Stimulated activated CD4-positive, alpha-beta T cell treated with anti-CD3 and anti-CD28 coated beads, TNF-alpha, amount 100 ng/mL, for 24 hours (primary cell): ENCODE measurements at regions not wholly inside any gene's neighbourhood (a gene's known extent, or its start where the extent isn't known, plus 50 kb on each side); places are given as distances from the start of the nearest gene placed in this dataset.
A peak's percentile ranks its signal among the peaks of the same experiment; 100 is the strongest.
"Not testable (repeated sequence)": the region's sequence is repeated elsewhere in the genome, so short reads cannot be mapped to it uniquely, and the experiment has no call there.

Experiments used
- DNase-seq, 3 experiments: peaks; one replicate each; pipeline ENCODE4 v3.0.0-alpha.2; 2020; ENCODE audit warnings: low read depth in 3 of 3

GRCh38 chr12:67455236-67455635 lies 186.1 kb downstream of the CAND1 start:
- no peak for DNase-seq

GRCh38 chr12:67456431-67456901 lies 187.3 kb downstream of the CAND1 start:
- no peak for DNase-seq

- DNase-seq: no peak
These were observed 188.0 kb downstream of the CAND1 start for GRCh38 chr12:67457136-67457535.

DNA sequence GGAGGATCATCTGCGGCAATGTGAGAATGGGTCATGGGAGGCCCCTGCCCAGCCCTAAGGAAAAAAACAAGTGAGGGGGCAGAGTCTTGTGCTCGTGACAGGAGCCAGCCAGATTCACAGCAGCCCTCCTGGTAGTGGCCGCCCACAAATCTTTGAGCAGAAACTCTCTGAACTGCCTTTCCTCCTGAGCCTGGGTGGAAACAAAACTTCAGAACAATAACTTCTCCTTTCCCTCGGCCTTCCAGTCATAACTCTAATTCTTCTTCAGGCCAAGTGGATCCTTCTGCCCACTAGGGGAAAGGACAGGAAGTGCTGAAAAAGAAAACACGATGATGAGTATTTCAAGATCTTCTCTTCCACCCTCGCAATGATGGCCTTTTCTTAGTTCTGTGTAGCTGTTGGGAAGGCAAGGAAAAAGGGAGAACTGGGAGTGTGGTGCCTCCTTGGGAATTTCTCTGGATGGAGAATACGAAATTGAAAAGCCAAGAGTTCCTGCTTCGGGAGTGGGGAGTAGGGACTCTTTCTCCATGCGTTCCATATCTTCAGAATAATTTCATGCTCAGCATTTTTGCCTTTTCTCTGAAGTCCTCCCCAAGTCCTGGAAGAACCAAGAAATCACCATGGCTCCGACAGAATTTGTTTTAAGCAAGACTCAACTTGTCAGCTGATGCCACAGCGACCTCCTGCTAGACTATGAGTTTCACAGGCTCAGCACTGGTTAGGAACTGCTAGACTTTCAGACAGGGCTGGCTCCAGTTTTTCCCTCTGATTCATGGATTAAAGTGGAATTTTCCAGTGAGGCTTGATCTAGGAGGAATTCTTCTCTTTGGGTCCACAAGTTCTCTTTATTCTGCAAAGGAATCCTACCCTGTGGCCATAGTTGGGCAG lies 188.9 kb downstream of the CAND1 start:
- no peak for DNase-seq

DNA sequence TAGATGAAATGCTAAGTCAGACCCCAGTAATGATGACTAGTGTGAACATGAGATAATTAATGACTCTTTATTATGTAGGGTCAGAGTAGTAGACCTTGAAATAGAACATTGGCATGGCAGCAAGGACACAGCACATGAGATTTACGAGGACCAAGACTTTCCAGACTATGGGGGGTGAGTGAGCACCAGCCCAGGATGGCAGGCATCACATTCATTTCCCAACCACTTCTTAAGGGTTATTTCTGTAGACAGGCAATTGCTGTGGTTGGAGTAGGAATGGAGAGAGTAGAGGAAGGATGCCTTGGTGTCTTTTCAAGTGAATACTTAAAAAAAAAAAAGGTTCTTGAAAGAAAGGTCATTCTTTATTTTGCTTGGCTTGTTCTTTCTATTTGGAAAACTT lies 189.4 kb upstream of the DYRK2 start:
- no peak for DNase-seq

DNA sequence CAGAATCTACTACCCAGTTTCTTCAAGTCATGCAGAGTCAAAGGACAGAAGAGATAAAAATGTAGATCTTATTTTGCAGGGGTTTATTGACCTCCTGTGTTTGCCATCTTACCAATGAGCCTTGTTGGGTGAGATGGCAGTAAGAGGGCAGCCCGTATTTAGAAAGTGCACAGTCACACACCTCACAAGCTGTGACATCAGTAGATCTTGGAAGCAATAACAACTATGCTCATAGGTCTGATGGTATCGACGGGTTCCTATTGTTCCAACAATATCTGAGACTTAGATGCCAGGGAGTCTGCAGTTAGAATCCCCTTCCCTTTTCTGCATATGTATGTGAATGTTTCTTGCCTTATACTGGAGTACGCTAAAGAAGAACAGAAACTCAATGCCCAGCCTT lies 189.0 kb upstream of the DYRK2 start:
- no peak for DNase-seq

GRCh38 chr12:67460388-67460787 lies 188.2 kb upstream of the DYRK2 start:
- no peak for DNase-seq

DNA sequence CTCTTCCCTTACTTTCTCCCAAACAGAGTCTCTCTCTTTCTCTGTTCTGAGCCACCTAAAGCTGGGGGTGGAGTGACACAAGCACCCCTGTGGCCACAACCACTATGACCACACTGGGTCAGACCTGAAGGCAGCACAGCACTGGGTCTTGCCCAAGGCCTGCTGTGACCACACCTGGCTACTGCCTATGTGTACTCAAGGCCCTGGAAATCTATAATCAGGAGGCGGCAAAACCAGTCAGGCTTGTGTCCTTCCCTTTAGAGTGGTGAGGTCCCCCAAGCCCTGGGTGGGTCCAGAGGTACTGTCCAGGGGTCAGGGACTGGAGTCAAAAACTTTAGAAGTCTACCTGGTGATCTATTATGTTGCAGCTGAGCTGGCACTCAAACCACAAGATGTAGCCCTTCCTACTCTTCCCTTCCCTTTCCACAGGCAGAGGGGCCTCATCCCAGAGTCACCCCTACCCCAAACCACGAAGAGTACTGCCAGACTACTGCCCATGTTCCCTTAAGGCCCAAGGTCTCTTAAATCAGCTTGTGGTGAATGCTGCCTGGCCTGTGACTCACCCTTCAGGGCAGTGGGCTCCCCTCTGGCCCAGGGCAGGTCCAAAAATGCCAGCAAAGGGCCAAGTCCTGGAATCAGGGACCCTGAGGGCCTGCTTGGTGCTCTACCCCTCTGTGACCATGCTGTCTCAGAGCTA lies 179.8 kb upstream of the DYRK2 start:
- DNase-seq: no peak

- DNase-seq: no peak
These were observed 178.9 kb upstream of the DYRK2 start for GRCh38 chr12:67469666-67470065.

- no peak for DNase-seq
These were observed 176.7 kb upstream of the DYRK2 start for GRCh38 chr12:67471810-67472209.

DNA sequence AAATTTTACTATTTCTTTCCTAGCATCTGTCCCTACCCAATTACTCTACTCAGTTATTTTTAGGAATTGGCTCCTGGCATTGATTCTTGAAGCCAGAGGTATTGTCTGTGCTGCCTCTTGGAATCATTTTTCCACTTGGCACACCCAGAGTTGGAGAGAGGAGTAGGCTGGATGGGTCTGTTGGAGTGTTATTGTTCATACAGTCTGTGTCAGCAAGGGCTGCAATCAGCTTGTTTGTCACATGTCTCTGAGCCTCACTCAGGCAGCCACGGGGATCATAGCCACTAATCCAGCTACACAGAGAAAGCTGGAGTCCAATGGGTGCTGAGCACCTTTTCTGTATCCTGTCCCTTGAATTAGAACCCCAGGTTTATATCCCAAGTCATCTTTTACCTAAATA lies 176.0 kb upstream of the DYRK2 start:
- no peak for DNase-seq

DNA sequence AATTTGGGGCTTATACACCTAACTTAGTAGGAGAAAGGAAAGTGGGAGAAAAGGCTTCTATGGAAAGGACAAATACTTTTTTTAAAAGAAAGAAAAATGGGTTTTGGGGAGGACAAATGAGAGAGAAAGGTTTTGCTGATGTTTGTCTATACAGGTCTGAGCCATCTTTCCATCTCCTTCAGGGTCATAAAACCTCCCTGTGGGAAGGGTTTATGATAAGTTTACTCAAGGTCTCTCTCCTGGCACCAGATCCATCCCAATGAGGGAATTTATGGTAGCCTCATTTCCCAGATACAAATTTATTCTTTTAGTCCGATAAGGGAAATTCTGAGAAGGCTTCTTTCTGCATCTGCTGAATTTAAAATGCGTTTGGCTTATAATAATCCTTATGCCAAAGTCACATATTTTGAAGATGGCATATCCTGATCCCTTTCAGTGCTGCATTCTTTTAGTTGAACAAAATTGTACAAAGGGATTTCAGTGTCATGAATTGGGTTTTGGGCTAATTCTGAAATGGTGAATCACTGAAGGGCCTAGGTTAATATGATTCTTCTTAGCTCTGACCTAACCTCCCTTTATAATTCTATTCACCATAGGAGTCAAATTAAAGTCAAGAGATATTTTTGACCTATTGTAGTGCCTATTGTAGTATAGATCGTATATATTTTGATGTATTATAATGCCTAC lies 173.5 kb upstream of the DYRK2 start:
- DNase-seq: no peak

- DNase-seq: no peak
These were observed 172.8 kb upstream of the DYRK2 start for GRCh38 chr12:67475725-67476124.

GRCh38 chr12:67477681-67478265 lies 170.8 kb upstream of the DYRK2 start:
- no peak for DNase-seq

- peak; percentile 16 to 41 (median 24) for DNase-seq
These were observed 165.5 kb upstream of the DYRK2 start for GRCh38 chr12:67482751-67483661.

DNA sequence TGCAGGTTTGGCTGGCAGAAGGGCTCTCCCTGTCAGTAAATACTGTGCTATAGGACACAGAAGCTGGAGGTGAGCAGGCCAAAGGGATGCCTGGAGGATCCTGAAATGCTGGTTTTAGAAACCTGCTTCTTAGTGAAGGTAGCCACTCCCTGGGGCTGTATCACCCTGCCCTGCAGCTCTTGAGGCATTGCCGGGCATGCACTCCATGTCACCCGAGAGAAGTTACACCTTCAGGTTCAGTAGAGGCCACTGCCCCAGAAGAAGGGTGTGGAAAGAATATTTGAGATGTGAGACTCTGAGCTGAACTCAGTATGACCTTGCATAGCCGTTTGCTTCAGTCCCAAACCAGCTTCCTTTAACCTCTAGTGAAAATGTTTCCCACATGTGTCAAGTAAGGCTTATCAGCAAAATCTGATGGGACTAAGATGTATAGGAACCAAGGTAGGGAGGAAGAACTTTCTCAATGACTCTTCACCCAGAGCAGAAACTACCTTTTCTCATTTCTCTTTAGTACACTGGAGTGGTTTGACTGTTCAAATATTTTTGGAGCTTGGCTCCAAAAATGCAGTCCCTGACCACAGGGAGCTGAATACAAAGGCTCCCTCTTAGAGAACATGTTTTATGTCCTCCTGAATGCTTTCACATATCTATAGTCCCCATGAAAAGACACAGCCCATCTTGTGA lies 164.5 kb upstream of the DYRK2 start:
- DNase-seq: no peak

GRCh38 chr12:67484791-67485480 lies 163.6 kb upstream of the DYRK2 start:
- no peak for DNase-seq

DNA sequence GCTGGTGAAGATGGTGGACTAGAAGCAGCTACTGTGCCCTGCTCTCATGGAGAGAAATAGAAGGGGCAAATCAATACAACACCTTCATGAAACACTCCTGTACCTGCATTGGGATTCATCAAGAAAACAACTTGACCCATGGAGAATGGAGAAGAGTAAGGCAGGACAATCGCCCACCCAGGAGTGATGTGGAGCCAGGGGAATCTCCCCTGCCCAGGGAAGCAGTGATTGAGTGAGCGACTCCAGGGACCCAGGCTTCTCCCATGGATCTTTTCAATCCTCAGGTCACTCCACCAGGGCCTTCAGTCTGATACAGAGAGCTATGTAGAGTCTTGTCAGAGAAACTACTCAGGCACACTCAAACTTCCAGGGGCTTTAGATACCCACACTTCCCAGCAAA lies 161.9 kb upstream of the DYRK2 start:
- no peak for DNase-seq

- DNase-seq: not testable (repeated sequence)
These were observed 160.2 kb upstream of the DYRK2 start for GRCh38 chr12:67488349-67488748.

DNA sequence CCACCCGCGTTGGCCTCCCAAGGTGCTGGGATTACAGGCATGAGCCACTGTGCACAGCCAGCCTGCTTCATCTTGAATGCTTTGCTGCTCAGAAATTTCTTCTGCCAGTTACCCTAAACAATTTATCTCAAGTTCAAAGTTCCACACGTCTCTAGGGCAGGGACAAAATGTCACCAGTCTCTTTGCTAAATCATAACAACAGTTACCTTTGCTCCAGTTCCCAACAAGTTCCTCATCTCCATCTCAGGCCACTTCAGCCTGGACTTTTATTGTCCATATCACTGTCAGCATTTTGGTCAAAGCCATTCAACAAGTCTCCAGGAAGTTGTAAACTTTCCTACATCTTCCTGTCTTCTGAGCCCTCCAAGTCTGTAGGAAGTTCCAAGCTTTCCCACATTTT lies 159.5 kb upstream of the DYRK2 start:
- DNase-seq: no peak
